Prostate gland (tissue), 2 donors: ENCODE measurements at regions not wholly inside any gene's neighbourhood (a gene's known extent, or its start where the extent isn't known, plus 50 kb on each side); places are given as distances from the start of the nearest gene placed in this dataset.
"Not testable (repeated sequence)": the region's sequence is repeated elsewhere in the genome, so short reads cannot be mapped to it uniquely, and the experiment has no call there.

Experiments used
- CTCF ChIP-seq, 4 experiments: fragments of 200-600 bp in 2 of 4; fragments of 450-650 bp in 2 of 4; sonication (generic) in 2 of 4; IDR thresholded peaks; 1 replicate in 3 of 4; 2 replicates in 1 of 4; pipeline ENCODE4 v1.5.1; 2016 to 2019; ENCODE audit warnings: antibody characterized with exemption in 4 of 4, mild to moderate bottlenecking in 2 of 4, moderate library complexity in 2 of 4
- POLR2A ChIP-seq: fragments of 450-650 bp; IDR thresholded peaks from one replicate; pipeline ENCODE4 v1.6.1; 2016; ENCODE audit warnings: antibody characterized with exemption, mild to moderate bottlenecking
- POLR2AphosphoS5 ChIP-seq: sonication (generic); formaldehyde crosslinking; IDR thresholded peaks from one replicate; pipeline ENCODE4 v1.6.1; 2017; ENCODE audit warnings: antibody characterized with exemption

GRCh38 chr7:76809856-76810255 lies 182.8 kb upstream of the POMZP3 start:
- not testable (repeated sequence) for TF ChIP-seq POLR2A; CTCF (IDR thresholded peaks at IDR 0.05); POLR2AphosphoS5
